ENCODE measurements at regions not wholly inside any gene's neighbourhood (a gene's known extent, or its start where the extent isn't known, plus 50 kb on each side); places are given as distances from the start of the nearest gene placed in this dataset.
A peak's percentile ranks its signal among the peaks of the same experiment; 100 is the strongest.

DNA sequence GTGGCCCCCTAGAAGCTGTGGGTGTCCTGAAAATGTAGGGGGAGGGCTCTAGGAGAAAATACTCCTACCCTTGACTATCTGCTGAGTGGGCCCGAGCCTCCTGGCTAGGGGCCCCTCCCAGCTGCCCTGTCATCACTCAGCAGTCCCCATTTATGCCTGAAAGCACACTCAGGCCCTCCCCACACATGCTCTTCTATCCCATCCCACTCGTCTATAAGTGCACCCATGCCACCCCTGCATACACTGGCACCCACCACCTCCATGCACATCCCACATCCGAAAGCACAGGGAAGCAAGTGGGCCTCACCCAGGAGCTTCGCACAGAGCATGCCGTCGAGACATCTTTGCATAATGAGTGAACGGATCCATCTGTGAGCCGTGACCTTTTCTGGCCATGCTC, 80.4 kb upstream of the POU3F1 start:
- DNase-seq, result no peak

DNA sequence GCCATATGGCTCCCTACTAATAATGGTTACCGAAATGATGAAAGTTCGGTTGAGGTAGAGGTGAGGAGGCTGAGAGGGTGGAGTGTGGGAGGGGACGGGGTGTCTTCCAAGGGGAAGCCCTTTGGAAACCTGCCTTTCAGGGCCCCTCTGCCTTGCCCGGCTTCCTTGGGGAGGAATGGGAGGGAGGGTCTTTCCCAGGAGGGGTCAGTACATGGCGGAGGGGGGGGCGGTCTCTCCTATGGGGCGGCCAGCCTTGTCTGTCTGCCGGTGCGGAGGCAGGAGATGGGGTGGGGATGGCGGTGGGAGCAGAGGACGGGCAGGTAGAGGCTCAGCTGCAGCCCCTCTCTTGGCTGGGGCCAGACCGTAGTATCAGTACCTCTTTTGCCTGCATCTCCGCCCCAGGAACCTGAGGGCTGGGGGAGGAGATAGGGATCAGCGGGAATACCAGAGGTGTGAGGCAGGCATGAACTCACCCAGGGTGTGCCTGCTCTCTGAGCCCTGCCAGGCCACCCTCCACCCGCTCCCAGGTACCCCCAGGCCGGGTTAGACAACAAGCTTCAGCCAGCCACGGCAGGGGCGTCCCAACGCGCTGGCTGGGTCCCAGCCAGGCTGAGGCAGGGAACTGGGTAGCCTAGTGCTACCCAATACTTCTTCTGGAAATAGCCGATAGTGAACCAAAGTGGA, 79.4 kb upstream of the POU3F1 start:
- no peak for DNase-seq

DNA sequence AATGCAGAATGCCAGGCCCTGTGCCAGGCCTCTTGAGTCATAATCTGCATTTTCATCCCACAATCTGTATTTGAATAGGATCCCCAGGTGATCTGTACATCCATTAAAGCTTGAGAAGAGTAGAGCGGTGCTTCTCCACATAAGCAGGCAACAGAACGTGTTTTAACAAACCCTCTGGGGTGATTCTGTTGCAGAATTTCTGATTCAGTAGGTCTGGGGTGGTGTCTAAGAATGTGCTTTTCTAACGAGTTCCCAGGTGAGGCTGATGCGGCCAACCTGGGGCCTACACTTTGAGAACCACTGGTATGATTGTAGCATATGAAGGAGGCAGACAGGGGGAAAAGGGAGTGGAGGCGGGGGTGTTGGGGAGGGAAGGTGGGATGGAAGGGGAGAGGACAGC, 78.4 kb upstream of the POU3F1 start:
- no peak for DNase-seq

DNA sequence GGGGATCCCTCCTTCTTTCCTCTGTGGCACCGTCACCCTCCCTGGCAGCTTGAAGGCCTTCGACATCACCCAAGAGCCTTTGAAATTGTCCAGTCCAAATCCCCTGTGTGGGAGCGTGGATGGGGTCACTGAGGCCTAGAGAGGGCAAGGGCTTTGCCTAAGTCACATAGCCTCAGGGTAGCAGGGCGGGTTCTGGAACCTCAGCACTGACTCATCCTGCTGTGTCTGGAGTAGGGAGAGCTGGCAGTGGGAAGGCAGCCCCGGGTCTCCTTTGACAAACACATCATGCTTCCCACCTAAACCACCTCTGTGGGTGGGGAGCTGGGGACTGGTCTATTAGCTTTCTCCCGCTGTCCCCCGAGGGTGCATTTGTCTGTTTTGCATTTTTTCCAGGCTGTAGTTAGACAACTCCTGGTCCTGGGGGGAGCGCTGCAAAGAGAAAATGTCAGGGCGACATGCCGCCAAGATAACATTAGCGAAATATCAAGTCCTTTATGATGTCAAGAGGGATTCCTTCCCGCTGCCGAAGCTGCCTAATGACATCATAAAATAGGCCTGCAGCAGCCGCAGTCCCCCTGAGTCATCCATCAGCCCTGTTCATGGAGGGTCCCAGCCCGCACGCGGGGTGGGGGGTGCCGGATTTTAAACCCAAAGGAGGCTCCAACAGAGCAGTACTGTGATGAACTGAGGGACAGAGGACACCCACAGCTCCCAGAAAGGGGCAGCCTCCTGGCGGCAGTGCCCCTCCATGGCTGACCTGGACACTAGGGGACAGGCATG, 77.0 kb upstream of the POU3F1 start:
- DNase-seq, result no peak

DNA sequence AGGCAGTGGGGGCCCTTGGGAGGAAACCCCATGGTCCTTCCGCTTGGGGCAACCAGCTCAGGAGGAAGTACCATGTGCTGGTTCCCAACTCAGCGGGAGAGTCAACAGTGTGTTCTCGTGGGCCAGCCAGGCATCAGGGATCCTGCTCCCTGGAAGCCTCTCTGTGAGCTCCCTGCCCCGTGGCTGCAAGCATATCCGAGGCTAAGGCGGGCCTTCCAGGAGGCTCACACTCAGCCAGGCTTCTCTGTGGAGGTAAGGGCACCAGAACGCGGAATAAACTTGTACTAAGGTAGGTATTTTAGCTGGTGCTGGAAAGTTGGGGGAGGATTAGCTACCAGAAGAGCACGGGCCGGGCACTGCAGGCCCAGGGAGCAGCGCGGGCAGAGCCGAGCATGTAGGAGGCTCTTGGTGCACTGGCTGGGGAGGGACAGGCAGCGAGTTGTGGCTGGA, 74.7 kb upstream of the POU3F1 start:
- no peak for DNase-seq

DNA sequence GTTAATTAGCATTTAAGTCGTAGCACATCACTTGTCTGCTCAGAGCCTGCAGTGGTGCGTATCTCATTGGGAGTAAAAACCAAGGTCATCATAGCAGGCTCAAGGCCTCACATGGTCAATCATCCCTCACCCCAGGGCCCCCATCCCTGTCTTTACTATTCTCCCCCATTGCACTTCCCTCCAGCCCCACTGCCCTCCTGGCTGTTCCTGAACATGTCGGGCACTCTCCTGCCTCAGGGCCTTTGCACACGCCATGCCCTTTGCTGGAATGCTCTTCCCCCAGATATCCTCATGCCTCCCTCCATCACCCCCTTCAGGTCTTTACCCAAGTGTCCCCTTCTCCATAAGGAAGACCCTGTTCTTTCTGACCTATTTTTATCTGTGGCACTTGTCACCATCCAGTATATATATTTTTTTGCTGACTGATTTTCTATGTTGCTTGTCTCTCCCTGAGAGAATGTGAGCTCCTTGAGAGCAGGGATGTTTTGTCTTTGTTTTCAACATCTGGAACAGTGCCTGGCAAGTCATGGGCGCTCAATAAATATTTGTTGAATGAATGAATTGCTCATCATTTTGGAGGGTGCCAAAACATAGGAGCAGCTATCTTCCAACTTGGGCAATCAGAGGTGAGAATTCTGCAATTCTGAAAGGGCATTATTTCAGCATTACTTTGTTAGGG, 74.1 kb upstream of the POU3F1 start:
- no peak for DNase-seq

DNA sequence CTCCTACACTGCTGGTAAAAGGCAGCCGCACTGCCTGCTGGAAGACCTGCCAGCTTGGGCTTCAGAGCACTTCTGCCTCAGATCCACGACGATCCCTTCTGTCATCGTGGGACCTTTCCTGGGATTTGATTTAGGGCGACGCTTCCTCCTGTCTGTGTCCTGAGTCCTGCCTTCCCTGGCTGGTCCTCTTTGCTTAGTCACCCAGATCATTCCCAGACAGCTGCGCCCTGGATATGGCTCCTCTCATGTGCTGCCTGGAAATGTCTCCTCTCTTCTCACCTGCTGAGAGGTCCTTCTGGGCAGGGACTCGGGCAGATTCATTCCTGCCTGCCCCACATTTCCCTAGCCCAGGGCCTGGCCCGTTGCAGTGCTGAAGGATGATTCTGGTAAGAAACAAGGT, 72.4 kb upstream of the POU3F1 start:
- no peak for DNase-seq

DNA sequence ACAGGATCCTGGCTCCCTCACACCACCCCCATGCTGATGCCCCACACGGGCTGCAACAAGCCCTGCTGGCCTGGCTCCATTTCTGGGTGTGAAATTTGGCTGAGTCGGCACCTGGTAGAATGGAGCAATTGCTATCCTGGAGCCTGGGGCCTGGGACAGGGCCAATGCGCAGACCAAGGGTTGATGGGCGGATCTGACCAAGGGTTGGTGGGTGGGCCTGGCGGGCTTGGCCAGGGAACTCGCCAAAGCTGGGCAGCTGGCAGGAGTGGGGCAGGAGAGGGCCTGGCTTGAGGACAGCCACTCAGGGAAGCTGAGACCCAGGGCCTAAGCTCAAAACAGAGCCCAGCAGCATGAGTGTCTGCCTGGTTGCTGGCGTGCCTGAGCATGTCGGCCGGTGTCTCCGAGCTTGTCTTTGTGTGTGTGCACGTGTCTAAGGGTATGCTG, 70.9 kb upstream of the POU3F1 start:
- DNase-seq, result peak; percentile 19

DNA sequence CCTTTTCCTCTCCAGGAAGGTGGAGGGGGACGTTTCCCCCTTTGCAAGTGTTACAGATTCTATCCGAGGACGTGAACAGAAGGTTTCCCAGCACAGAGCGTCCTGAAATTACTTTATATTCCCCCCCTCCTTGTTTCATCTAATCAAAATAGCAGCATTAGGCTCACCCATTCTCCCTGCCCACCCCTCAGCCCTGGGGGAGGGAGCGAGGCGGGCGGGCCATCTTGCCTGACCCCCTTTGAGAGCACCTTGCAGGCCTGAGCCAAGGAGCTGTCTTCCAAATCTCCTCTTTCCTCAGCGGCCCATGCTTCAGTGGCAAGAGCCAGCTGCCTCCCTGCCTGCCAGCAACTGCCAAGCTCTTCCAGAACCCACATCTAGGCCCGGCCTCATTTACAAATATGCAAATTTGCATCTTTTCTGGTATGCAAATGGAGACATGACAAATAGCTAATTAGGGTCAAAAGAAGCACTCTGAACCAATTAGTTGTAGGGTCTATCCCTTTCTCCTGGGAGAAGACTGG, 69.1 kb upstream of the POU3F1 start:
- no peak for DNase-seq

DNA sequence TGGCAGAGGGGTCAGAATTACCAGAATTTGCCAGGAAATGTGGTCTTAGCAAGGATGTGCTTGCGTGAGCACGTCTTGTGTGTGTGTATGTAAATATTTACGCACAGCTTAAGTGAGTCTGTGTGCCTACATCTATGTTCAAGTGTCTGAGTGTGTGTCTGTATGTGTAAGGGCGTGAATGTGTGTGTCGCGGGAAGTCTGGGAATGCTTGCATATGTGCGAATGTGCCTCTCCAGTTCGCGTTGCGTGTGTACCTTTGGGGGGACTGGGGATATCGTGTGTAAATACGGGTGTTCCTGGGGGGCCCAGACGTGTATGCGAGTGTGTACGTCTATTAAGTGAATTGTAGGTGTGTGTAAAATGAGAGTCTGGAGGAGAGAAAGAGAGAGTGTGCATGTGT, 68.6 kb upstream of the POU3F1 start:
- DNase-seq, result no peak

DNA sequence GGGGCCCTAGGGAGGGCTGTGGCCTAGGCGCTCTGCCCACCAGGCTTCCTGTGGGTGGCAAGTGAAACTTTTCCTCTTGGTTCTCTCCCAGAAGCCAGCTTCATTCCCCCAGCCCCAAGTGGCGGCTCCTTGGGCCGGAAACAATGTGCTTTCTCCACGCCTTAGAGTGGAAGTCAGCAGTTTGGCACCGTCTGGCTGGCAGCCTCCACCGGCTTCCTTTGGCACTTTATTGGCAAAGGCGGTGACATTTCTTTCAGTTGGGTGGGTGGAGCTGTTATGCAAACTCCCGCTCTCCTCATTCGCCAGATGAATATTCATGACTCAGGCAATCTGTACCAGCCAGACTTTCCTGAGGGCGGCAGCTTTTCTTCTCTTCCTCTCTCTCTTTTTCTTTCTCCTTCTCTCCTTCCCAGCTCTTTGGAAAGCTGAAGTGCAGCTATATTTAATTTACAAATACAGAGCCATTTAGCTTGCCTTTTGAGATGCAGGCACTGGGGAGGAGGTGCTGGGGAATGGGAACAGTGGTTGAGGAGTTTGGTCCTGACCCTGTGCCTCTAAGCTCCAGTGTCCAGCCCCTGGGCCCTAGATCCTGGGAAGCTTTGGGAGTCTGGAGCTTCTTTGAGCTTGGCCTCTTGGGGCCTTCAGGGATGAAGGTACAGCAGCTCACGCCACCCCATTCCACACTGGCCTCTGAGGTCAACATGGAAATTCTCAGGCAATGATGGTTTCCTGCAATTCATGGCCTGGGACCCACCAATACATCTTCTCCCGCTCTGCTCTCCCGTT, 67.8 kb upstream of the POU3F1 start:
- DNase-seq, result no peak

DNA sequence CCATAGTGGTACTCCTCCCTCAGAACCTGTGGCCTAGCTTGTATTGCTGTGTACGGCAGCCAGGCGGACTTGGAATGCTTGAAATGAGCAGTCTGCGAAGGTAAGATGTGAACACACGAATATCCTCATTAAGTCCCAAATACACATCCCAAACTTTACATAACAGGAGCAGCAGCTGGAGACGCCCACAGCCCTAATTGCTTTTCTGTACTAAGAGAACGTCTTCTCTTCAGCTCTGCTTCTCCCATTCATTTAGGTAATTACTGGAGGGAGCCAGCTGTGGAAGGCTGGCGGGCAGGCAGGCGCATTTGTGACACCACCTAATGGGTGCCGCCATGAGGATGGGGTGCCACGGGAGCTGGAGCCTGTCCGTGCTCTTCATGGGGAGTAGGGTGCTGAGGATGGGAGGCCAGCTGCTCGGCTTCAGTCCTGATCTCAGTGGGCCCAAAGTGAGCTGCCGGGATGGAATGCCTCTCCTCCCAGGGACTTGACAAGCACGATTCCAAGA, 66.6 kb upstream of the POU3F1 start:
- no peak for DNase-seq

DNA sequence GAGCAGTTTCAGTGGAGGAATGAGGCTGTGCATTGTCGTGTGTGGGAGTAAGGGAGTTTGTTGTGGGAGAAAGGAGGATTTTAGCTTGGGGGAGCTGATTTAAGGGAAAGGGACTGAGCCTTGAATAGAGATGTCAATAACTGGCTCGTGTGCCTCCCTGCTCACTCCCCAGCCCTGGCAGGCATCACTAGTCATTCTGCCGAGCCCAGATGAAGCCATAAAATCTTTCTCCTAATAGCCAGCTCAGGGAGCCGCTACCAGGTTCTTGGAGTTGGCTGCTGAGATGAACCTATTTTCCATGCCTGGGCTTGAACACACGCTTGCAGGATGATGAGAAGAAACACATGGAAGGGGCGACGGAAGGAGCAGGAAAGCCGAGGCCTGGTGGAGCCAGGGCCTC, 65.0 kb upstream of the POU3F1 start:
- no peak for DNase-seq

DNA sequence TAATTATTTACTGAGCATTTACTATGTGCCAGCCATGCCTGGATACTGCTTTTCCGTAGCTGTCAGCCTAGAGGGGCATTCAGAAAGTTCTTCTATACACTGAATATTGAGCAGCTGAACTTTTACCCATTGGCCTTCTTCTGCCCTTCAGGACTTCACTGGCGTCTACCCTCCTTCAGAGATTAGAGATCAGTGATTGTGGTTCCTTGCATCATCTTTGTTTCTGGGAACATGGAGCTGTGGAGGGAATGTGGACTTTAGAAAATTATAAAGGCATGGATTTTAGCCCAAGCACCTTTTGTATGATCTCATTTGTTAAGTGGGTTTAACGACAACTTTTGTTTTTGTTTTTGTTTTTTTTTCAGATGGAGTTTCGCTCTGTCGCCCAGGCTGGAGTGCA, 58.7 kb upstream of the POU3F1 start:
- no peak for DNase-seq

DNA sequence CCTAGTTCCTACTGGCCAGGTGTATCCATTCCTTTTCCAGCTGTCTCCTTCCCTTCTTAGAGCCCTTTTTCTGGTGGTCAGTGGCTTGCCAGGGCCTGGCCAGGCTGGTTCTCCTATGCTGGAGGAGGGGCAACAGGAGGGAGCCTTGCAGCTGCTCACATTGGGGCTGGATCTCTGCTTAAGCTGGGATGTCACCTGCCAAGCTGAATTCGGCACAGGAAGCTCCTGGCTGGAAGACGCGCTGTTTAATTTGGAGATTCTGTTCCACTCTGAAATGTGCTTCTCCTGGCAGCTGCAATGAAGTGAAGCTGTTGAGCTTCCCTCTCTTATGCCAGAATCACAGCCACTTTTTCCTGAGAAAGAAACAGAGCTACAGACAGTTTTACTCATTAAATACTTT, 56.0 kb upstream of the POU3F1 start:
- DNase-seq, result no peak

DNA sequence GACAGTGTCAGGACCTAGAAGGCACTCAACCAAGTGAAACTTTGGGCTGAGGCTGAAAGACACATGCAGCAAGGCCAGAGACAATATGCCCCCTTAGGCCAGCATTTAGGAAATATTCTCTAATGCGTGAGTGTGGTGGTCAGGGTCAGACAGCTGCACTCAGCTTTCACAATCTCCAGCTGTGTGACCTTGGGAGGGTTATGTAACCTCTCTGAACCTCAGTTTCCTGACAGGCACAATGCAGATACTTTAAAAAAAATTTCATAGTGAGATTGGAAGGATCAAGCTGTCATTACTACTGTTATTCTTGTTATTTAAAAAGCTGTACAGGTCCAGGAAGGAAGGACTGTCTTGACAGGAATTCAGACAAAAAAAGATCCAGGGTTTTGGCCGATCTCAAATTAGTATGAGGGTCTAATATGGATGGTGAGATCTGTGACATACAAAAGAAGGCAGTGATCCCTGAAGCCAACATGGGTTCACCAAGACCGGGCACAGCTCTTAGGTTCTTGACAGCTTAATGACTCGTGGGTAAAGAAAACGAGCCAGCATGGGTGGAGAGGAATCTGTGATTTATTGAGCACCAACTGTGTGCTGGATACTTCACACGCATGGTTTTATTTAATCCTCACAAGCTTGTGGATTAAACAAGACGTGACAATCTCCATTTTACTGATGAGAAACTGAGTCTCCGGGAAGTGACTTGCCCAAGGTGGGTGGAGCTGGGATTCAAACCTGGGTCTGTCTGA, 54.6 kb upstream of the POU3F1 start:
- no peak for DNase-seq

DNA sequence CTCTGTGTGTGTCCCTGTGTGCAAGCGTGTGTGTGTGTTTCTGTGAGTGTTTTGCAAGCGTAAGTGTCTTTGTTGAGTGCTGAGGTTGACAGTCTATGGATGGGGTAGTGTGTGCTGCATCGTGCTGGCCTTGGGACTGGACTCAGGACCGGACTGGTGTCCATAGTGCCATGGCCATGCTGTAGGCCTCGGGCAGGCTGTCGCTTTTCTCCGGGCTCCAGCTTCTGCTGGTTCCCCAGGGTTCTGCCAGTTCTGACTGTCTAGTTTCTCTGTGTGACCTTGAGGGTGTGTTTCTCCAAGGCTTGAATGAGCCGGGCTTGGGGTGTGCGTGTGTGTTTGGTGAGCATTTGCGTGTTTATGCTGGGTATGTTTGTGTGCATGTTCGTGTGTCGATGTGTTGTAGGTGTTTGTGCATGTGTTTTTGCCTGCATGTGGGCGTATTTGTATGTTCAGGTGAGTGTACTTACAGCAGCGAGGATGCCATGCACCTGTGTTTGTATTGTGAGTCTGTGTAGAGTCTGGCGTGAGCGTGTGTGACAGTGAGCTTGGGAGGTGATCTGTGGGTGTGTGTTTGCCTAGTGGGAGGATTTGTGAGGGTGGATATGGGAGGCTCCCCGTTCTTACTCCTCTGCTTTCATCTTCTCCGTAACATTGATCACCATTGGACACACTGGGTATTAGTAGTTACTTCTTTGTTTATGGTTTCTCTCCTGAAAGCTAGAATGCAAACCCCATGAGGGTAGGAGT, 51.7 kb upstream of the POU3F1 start:
- no peak for DNase-seq

DNA sequence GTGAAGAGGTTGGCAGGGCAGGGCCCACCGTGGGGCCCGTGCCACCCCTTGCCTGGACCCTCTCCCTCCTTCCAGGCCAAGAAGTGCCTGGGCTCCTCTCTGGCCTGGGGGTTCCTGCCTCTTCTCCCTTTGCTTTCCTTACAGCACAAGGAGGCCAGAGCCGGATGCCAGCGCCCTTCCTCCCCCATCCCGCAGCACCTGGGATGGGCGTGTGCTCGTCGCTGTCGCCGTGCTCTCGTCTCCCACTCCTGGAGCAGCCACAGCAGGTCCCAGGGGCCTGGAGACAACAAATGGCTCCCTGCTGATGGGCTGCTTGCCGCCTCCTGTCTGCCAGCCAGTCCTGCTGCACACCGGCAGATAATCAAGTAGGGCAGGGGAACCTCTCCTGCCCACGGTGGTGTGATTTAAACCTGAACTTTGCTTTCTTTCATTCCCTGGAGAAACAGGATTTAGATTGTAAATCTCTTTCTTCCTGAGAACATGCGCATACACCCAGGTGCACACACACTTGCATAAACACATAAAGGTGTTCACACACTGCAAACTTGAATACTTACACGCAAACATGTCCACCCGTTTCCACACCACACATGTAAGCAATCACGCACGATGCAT, 50.8 kb upstream of the POU3F1 start:
- DNase-seq, result peak; percentile 69

Data from NCI-H2171 (cell line).